NB4 (cell line): ENCODE measurements at regions not wholly inside any gene's neighbourhood (a gene's known extent, or its start where the extent isn't known, plus 50 kb on each side); places are given as distances from the start of the nearest gene placed in this dataset.

ENCODE experiments used
- CTCF ChIP-seq: IDR thresholded peaks from one replicate; pipeline ENCODE4 v1.5.1; 2012; ENCODE audit warnings: low read depth, low read length
- MAX ChIP-seq: IDR thresholded peaks from 2 replicates; pipeline ENCODE4 v1.6.1; 2011; ENCODE audit warnings: low read depth, low read length
- MYC ChIP-seq: IDR thresholded peaks from 2 replicates; pipeline ENCODE4 v1.6.1; 2011; ENCODE audit warnings: low read depth, low read length
- POLR2A ChIP-seq: IDR thresholded peaks from 2 replicates; pipeline ENCODE4 v1.6.1; 2011; ENCODE audit warnings: mild to moderate bottlenecking; ENCODE audit not compliant: insufficient read length; ENCODE audit errors: extremely low read depth

- TF ChIP-seq CTCF: peak; percentile 35
- no peak for TF ChIP-seq POLR2A
- no peak for TF ChIP-seq MAX
- no peak for TF ChIP-seq MYC
These were observed 67.2 kb upstream of the SMLR1 start for GRCh38 chr6:130760006-130760405.
